Mesothelial cell of epicardium (in vitro differentiated cells): ENCODE measurements at regions not wholly inside any gene's neighbourhood (a gene's known extent, or its start where the extent isn't known, plus 50 kb on each side); places are given as distances from the start of the nearest gene placed in this dataset.
"Not testable (repeated sequence)": the region's sequence is repeated elsewhere in the genome, so short reads cannot be mapped to it uniquely, and the experiment has no call there.

ENCODE experiments used
- DNase-seq, 2 experiments: peaks; one replicate each; pipeline ENCODE4 v3.0.0; 2021; ENCODE audit warnings: low spot score in 2 of 2; ENCODE audit not compliant: unreplicated experiment in 2 of 2
- H3K27ac Mint-ChIP-seq: 2 replicates; pipeline ENCODE4 v1.8.0; 2021; ENCODE audit warnings: mixed read lengths
- H3K27me3 Mint-ChIP-seq: 2 replicates; pipeline ENCODE4 v1.8.0; 2021; ENCODE audit warnings: low read depth, mixed read lengths
- H3K36me3 Mint-ChIP-seq: 2 replicates; pipeline ENCODE4 v1.8.0; 2021; ENCODE audit warnings: mixed read lengths
- H3K4me1 Mint-ChIP-seq: 2 replicates; pipeline ENCODE4 v1.8.0; 2021; ENCODE audit warnings: mixed read lengths
- H3K4me3 Mint-ChIP-seq: 2 replicates; pipeline ENCODE4 v1.8.0; 2021; ENCODE audit warnings: mild to moderate bottlenecking, moderate library complexity, mixed read lengths
- H3K9me3 Mint-ChIP-seq: 2 replicates; pipeline ENCODE4 v1.8.0; 2021; ENCODE audit warnings: mixed read lengths
- TF ChIP-seq, protein P1 (sequence below): fragments of 200-600 bp; sonication (generic); IDR thresholded peaks from one replicate; pipeline ENCODE4 v1.5.0; 2021; ENCODE audit warnings: antibody characterized with exemption; ENCODE audit not compliant: unreplicated experiment

DNA sequence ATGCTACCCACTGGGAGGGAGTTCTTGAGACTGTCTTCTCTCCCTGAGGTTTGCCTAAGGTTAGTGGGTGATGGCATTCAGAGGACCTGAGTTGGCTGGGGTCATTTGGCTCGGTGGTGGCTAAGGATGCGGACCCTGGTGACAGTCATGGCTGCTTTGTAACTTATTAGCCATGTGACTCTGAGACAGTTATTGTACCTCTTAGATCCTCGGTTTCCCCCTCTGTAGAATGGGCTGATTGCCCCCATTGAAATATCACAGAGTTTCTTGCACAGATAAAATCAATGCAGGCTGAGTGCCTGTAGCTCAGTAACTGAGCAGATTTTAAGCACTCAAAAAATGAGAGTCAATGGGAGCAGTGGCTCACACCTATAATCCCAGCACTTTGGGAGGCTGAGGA is 96.7 kb upstream of the MED13L start:
- Mint-ChIP-seq H3K4me1 (peaks cover 41% of the 10 kb centered on the region), H3K9me3 (no peaks in the 10 kb centered on the region), H3K27ac (no peak overlapping the region), H3K4me3 (no peak overlapping the region), H3K36me3 (no peaks in the 10 kb centered on the region), H3K27me3 (peaks cover 31% of the 10 kb centered on the region)
- TF ChIP-seq, protein P1, sequence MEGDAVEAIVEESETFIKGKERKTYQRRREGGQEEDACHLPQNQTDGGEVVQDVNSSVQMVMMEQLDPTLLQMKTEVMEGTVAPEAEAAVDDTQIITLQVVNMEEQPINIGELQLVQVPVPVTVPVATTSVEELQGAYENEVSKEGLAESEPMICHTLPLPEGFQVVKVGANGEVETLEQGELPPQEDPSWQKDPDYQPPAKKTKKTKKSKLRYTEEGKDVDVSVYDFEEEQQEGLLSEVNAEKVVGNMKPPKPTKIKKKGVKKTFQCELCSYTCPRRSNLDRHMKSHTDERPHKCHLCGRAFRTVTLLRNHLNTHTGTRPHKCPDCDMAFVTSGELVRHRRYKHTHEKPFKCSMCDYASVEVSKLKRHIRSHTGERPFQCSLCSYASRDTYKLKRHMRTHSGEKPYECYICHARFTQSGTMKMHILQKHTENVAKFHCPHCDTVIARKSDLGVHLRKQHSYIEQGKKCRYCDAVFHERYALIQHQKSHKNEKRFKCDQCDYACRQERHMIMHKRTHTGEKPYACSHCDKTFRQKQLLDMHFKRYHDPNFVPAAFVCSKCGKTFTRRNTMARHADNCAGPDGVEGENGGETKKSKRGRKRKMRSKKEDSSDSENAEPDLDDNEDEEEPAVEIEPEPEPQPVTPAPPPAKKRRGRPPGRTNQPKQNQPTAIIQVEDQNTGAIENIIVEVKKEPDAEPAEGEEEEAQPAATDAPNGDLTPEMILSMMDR: no peak
- DNase-seq: no peak

DNA sequence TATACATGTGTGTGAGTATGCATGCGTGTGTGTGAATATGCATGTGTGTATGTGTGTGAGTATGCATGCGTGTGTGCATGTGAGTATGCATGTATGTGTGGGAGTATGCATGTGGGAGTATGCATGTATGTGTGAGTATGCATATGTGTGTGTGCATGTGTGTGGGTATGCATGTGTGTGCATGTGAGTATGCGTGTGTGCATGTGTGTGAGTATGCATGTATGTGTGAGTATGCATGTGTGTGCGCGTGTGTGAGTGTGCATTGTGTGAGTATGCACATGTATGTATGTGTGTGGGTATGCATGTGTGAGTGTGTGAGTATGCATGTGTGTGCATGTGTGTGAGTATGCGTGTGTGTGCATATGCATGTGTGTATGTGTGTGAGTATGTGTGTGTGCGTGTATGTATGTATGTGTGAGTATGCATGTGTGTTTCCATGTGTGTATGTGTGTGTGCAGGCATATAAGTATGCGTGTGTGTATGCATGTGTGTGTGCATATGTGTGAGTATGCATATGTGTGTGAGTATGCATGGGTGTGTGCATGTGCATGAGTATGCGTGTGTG is 97.9 kb upstream of the MED13L start:
- Mint-ChIP-seq H3K36me3 (no peaks in the 10 kb centered on the region), H3K4me3 (no peak overlapping the region), H3K27me3 (peaks cover 43% of the 10 kb centered on the region), H3K4me1 (peaks cover 41% of the 10 kb centered on the region), H3K27ac (no peak overlapping the region), H3K9me3 (no peaks in the 10 kb centered on the region)
- TF ChIP-seq, protein P1: no peak
- DNase-seq: no peak

DNA sequence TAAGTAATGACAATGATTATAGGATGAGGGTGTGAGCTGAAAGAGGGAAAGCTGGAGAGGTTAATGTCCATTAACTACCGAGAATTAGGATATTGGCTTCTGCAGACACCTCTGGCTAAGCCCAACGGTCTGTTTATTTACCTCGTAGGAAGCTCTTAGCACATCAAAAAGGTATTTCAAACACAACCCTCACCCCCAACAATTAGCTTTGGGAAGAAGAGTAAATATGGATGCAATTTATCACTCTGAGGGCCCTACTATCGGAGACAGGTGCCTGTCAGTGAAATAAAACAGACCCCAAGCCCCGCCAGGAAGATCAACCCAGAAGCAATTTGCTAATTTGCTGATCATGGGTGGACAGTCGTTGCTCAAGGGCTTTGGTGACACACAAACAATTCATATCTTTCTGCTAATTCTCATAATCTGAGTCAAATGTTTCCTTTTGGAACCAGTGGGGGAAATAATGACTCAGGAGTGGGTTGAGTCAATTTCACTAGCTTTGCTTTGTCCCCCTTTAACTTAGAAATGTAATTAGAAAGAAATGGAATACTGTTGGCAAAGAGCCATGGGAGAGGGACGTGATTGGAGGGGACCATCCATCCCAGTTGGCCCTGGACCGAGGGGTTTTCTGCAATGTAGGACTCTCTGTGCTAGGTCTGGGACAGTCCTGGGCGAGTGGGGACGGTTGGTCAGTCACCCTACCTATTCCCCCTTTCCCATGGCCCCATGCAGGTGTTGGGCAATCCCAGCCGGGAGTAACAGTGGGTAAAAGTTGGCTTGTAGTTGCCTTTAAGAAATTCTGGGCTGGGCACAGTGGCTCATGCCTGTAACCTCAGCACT is 99.1 kb upstream of the MED13L start:
- H3K9me3 Mint-ChIP-seq: no peaks in the 10 kb centered on the region
- peaks cover 50% of the 10 kb centered on the region for H3K27me3 Mint-ChIP-seq
- no peak overlapping the region for H3K27ac Mint-ChIP-seq
- H3K36me3 Mint-ChIP-seq: no peaks in the 10 kb centered on the region
- TF ChIP-seq, protein P1: no peak
- DNase-seq: no peak
- no peak overlapping the region for H3K4me3 Mint-ChIP-seq
- peaks cover 40% of the 10 kb centered on the region for H3K4me1 Mint-ChIP-seq

GRCh38 chr12:116377194-116377571 is 99.7 kb upstream of the MED13L start:
- DNase-seq, H3K4me3 Mint-ChIP-seq, H3K9me3 Mint-ChIP-seq, H3K27ac Mint-ChIP-seq, H3K36me3 Mint-ChIP-seq: not testable (repeated sequence)
- Mint-ChIP-seq H3K27me3 (peaks cover 56% of the 10 kb centered on the region), H3K4me1 (peaks cover 45% of the 10 kb centered on the region)

- Mint-ChIP-seq H3K4me3 (no peak overlapping the region), H3K27me3 (peaks cover 60% of the 10 kb centered on the region), H3K27ac (no peak overlapping the region), H3K36me3 (no peaks in the 10 kb centered on the region), H3K4me1 (peaks cover 49% of the 10 kb centered on the region), H3K9me3 (no peaks in the 10 kb centered on the region)
- no peak for DNase-seq
- TF ChIP-seq, protein P1: no peak
Measured at GRCh38 chr12:116378002-116378401, 100.5 kb upstream of the MED13L start.

- Mint-ChIP-seq H3K9me3 (no peaks in the 10 kb centered on the region), H3K36me3 (no peaks in the 10 kb centered on the region), H3K27me3 (peaks cover 49% of the 10 kb centered on the region), H3K4me1 (peaks cover 46% of the 10 kb centered on the region), H3K4me3 (no peak overlapping the region), H3K27ac (peak overlapping the region; percentile 19)
- TF ChIP-seq, protein P1: no peak
- no peak for DNase-seq
Measured at GRCh38 chr12:116380108-116380507, 102.6 kb upstream of the MED13L start.

GRCh38 chr12:116380740-116381139 is 103.2 kb upstream of the MED13L start:
- DNase-seq, H3K36me3 Mint-ChIP-seq, H3K9me3 Mint-ChIP-seq, H3K4me3 Mint-ChIP-seq: not testable (repeated sequence)
- Mint-ChIP-seq H3K27ac (peak overlapping the region; percentile 92), H3K4me1 (peaks cover 46% of the 10 kb centered on the region), H3K27me3 (peaks cover 46% of the 10 kb centered on the region)
